ENCODE measurements at regions not wholly inside any gene's neighbourhood (a gene's known extent, or its start where the extent isn't known, plus 50 kb on each side); places are given as distances from the start of the nearest gene placed in this dataset.

DNA sequence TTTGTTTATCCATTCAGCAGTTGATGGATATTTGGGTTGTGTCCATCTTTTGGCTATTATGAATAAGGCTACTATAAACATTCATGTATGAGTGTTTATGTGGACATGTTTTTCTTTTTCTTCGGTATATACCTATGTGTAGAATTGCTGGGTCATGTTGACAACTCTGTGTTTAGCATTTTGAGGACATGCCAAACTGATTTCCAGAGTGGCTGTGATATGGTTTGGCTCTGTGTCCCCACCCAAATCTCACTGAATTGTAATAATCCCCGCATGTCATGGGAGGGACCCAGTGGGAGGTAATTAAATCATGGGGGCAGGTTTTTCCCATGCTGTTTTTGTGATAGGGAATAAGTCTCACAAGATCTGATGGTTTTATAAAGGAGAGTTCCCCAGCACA lies 439.7 kb downstream of the UTRN start:
- no peaks in the 10 kb centered on the region for H3K27me3 Mint-ChIP-seq (ENCODE audit: insufficient read depth, low read depth, poor library complexity)
- ATAC-seq, result no peak
- no peaks in the 10 kb centered on the region for H3K9me2 ChIP-seq (ENCODE audit: insufficient read depth)
- peaks cover 2% of the 10 kb centered on the region; the same call in 1 of the 3 replicates for H3K36me3 Mint-ChIP-seq (ENCODE audit: low read depth)
- H3K36me3 ChIP-seq (ENCODE audit: insufficient read depth), result no peaks in the 10 kb centered on the region
- H3K4me1 ChIP-seq (ENCODE audit: insufficient read depth), result peaks cover 28% of the 10 kb centered on the region
- H4K20me1 ChIP-seq (replicated peaks; ENCODE audit: insufficient read depth), result no peaks in the 10 kb centered on the region
- H3F3A ChIP-seq (replicated peaks; ENCODE audit: low read depth), result no peaks in the 10 kb centered on the region
- peaks cover 23% of the 10 kb centered on the region for H3K4me1 Mint-ChIP-seq
- H3K4me3 Mint-ChIP-seq, result no peak overlapping the region
- no peak overlapping the region for H3K4me2 ChIP-seq
- H3K4me3 ChIP-seq, result no peak overlapping the region
- H3K27me3 ChIP-seq (ENCODE audit: insufficient read depth), result no peaks in the 10 kb centered on the region
- no peak for DNase-seq (ENCODE audit: low spot score)
- H3K9me3 Mint-ChIP-seq, result no peaks in the 10 kb centered on the region; the same call in 2 of the 3 replicates
- H3K27ac Mint-ChIP-seq, result no peak overlapping the region
- H2AFZ ChIP-seq, result no peak overlapping the region
- no peak overlapping the region for H3K27ac ChIP-seq (ENCODE audit: low read depth)
- TF ChIP-seq, protein P1, sequence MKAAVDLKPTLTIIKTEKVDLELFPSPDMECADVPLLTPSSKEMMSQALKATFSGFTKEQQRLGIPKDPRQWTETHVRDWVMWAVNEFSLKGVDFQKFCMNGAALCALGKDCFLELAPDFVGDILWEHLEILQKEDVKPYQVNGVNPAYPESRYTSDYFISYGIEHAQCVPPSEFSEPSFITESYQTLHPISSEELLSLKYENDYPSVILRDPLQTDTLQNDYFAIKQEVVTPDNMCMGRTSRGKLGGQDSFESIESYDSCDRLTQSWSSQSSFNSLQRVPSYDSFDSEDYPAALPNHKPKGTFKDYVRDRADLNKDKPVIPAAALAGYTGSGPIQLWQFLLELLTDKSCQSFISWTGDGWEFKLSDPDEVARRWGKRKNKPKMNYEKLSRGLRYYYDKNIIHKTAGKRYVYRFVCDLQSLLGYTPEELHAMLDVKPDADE (IDR thresholded peaks at IDR 0.05), result no peak
- TF ChIP-seq NANOG (IDR thresholded peaks at IDR 0.05; ENCODE audit: borderline replicate concordance), result no peak
- TF ChIP-seq CREB1 (CRISPR knock-in tag; IDR thresholded peaks at IDR 0.05; ENCODE audit: low read depth), result no peak
- TF ChIP-seq CTCF (conservative IDR thresholded peaks at IDR 0.05; ENCODE audit: low read depth in 2 of 2), result no peak
- no peak for TF ChIP-seq EZH2phosphoT487 (IDR thresholded peaks at IDR 0.05; ENCODE audit: unreplicated experiment)
- H3K79me2 ChIP-seq (replicated peaks; ENCODE audit: insufficient read depth), result no peaks in the 10 kb centered on the region

DNA sequence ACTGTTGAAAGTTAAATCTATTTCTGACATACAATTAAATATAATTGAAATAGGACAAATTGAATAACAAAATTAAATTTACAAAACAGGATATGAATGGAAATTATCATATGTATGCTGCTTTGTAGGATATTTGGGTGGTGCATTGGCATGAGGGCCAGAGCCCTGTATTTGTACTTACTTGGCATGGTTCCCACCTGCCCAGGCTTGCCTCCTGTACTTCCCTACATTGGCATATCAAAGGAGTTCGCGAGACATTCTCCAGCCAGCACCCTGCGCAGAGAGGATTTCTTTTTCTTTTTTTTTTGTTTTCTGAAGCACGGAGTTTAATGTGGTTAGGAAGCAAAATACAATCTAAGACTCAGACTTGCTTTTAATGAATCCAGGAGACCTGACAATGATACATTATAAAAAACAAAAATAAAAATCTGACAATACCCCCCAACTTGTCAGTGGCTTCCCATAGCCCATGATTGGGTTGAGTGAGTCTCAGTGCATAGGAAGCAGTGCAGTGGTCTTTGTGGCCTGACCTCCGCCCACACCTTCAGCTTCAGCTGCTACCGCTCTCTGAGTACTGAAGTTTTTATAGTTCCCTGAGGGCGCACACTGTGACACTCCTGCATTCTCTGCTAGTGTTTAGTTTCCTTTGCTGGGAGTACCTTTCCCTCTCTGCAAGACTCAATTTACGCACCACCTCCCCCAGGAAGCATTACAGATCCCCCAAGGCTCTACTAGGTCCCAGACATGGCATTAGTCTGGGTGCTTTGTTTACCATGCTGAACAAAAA lies 440.8 kb downstream of the UTRN start:
- Histone ChIP-seq H3K27ac (ENCODE audit: low read depth) (0 out of 2 replicates have a peak overlapping the region, but pooled peaks have one; percentile 52), H3K36me3 (ENCODE audit: insufficient read depth) (no peaks in the 10 kb centered on the region), H3K4me1 (ENCODE audit: insufficient read depth) (peaks cover 30% of the 10 kb centered on the region), H3F3A (replicated peaks; ENCODE audit: low read depth) (no peaks in the 10 kb centered on the region), H3K4me3 (no peak overlapping the region), H3K9me2 (ENCODE audit: insufficient read depth) (no peaks in the 10 kb centered on the region), H4K20me1 (replicated peaks; ENCODE audit: insufficient read depth) (no peaks in the 10 kb centered on the region), H3K27me3 (ENCODE audit: insufficient read depth) (no peaks in the 10 kb centered on the region), H3K4me2 (peak overlapping the region; percentile 17; the same call in 1 of the 2 replicates), H3K79me2 (replicated peaks; ENCODE audit: insufficient read depth) (no peaks in the 10 kb centered on the region), H2AFZ (no peak overlapping the region)
- H3K27ac Mint-ChIP-seq, result no peak overlapping the region
- no peaks in the 10 kb centered on the region for H3K27me3 Mint-ChIP-seq (ENCODE audit: insufficient read depth, low read depth, poor library complexity)
- no peak overlapping the region for H3K4me3 Mint-ChIP-seq
- H3K9me3 Mint-ChIP-seq, result no peaks in the 10 kb centered on the region; the same call in 2 of the 3 replicates
- peaks cover 26% of the 10 kb centered on the region for H3K4me1 Mint-ChIP-seq
- peak; percentile 60 for ATAC-seq
- H3K36me3 Mint-ChIP-seq (ENCODE audit: low read depth), result peaks cover 2% of the 10 kb centered on the region; the same call in 1 of the 3 replicates
- DNase-seq (ENCODE audit: low spot score), result peak; percentile 29
- no peak for TF ChIP-seq POLR2AphosphoS5 (IDR thresholded peaks at IDR 0.05; ENCODE audit: low read depth)
- TF ChIP-seq JUNB (IDR thresholded peaks at IDR 0.05; ENCODE audit: unreplicated experiment), result no peak
- TF ChIP-seq ZNF462 (CRISPR knock-in tag; IDR thresholded peaks at IDR 0.05), result no peak
- TF ChIP-seq, protein P1 (IDR thresholded peaks at IDR 0.05), result no peak
- TF ChIP-seq EZH2phosphoT487 (IDR thresholded peaks at IDR 0.05; ENCODE audit: unreplicated experiment), result no peak
- TF ChIP-seq STAT1 (IDR thresholded peaks at IDR 0.05; ENCODE audit: unreplicated experiment), result no peak
- TF ChIP-seq ZNF331 (CRISPR knock-in tag; IDR thresholded peaks at IDR 0.05; ENCODE audit: low read depth), result no peak
- no peak for TF ChIP-seq ZNF114 (CRISPR knock-in tag; IDR thresholded peaks at IDR 0.05)

All from GM23338 (cell line).